ENCODE measurements at regions not wholly inside any gene's neighbourhood (a gene's known extent, or its start where the extent isn't known, plus 50 kb on each side); places are given as distances from the start of the nearest gene placed in this dataset.

- H2AFZ ChIP-seq (ENCODE audit: low read length), result no peak overlapping the region
- peaks cover 9% of the 10 kb centered on the region for H3K4me1 ChIP-seq (ENCODE audit: insufficient read depth, low read length, poor library complexity, severe bottlenecking)
- H3K27me3 ChIP-seq (ENCODE audit: insufficient read depth, low read length, poor library complexity, severe bottlenecking), result no peaks in the 10 kb centered on the region
- no peaks in the 10 kb centered on the region for H3K79me2 ChIP-seq (ENCODE audit: insufficient read depth, low read length)
- no peak overlapping the region for H3K9ac ChIP-seq (ENCODE audit: low read depth, low read length, poor library complexity, severe bottlenecking)
- H3F3A ChIP-seq (ENCODE audit: low read depth), result no peaks in the 10 kb centered on the region
- no peaks in the 10 kb centered on the region for H3K9me2 ChIP-seq (replicated peaks; ENCODE audit: low read depth, low read length)
- no peak for TF ChIP-seq EZH2phosphoT487 (IDR thresholded peaks at IDR 0.05; ENCODE audit: borderline replicate concordance)
- no peak for TF ChIP-seq CTCF (conservative IDR thresholded peaks at IDR 0.05; ENCODE audit: low read length)
- H3K4me3 ChIP-seq (ENCODE audit: low read length, poor library complexity, severe bottlenecking), result no peak overlapping the region
- H3K36me3 ChIP-seq (ENCODE audit: insufficient read depth, low read length), result no peaks in the 10 kb centered on the region
- H3K9me3 ChIP-seq (ENCODE audit: insufficient read depth, low read depth, low read length), result no peaks in the 10 kb centered on the region
- no peak overlapping the region for H3K4me2 ChIP-seq (ENCODE audit: low read depth, low read length, poor library complexity, severe bottlenecking)
- H4K20me1 ChIP-seq (ENCODE audit: insufficient read depth, low read length, poor library complexity, severe bottlenecking), result no peaks in the 10 kb centered on the region
These were observed 124.2 kb downstream of the ADSS2 start for GRCh38 chr1:244327533-244327932.

- Histone ChIP-seq H3K79me2 (ENCODE audit: insufficient read depth, low read length) (no peaks in the 10 kb centered on the region), H3K4me1 (ENCODE audit: insufficient read depth, low read length, poor library complexity, severe bottlenecking) (no peaks in the 10 kb centered on the region), H4K20me1 (ENCODE audit: insufficient read depth, low read length, poor library complexity, severe bottlenecking) (no peaks in the 10 kb centered on the region), H3K9me3 (ENCODE audit: insufficient read depth, low read depth, low read length) (no peaks in the 10 kb centered on the region), H2AFZ (ENCODE audit: low read length) (no peak overlapping the region), H3K27me3 (ENCODE audit: insufficient read depth, low read length, poor library complexity, severe bottlenecking) (no peaks in the 10 kb centered on the region), H3K4me2 (ENCODE audit: low read depth, low read length, poor library complexity, severe bottlenecking) (no peak overlapping the region), H3K9me2 (replicated peaks; ENCODE audit: low read depth, low read length) (no peaks in the 10 kb centered on the region), H3K36me3 (ENCODE audit: insufficient read depth, low read length) (no peaks in the 10 kb centered on the region), H3F3A (ENCODE audit: low read depth) (no peaks in the 10 kb centered on the region), H3K4me3 (ENCODE audit: low read length, poor library complexity, severe bottlenecking) (no peak overlapping the region), H3K9ac (ENCODE audit: low read depth, low read length, poor library complexity, severe bottlenecking) (no peak overlapping the region)
- TF ChIP-seq CTCF (conservative IDR thresholded peaks at IDR 0.05; ENCODE audit: low read length) (no peak), EZH2phosphoT487 (IDR thresholded peaks at IDR 0.05; ENCODE audit: borderline replicate concordance) (no peak)
These were observed 123.2 kb downstream of the ADSS2 start for GRCh38 chr1:244328476-244328875.

GRCh38 chr1:244329591-244330317 is 122.0 kb downstream of the ADSS2 start:
- no peaks in the 10 kb centered on the region for H3K9me3 ChIP-seq (ENCODE audit: insufficient read depth, low read depth, low read length)
- peaks cover 8% of the 10 kb centered on the region for H3K4me1 ChIP-seq (ENCODE audit: insufficient read depth, low read length, poor library complexity, severe bottlenecking)
- no peaks in the 10 kb centered on the region for H3K79me2 ChIP-seq (ENCODE audit: insufficient read depth, low read length)
- TF ChIP-seq EZH2phosphoT487 (IDR thresholded peaks at IDR 0.05; ENCODE audit: borderline replicate concordance) (no peak), CTCF (conservative IDR thresholded peaks at IDR 0.05; ENCODE audit: low read length) (no peak)
- H3K4me2 ChIP-seq (ENCODE audit: low read depth, low read length, poor library complexity, severe bottlenecking), result no peak overlapping the region
- H3K9ac ChIP-seq (ENCODE audit: low read depth, low read length, poor library complexity, severe bottlenecking), result no peak overlapping the region
- H3K36me3 ChIP-seq (ENCODE audit: insufficient read depth, low read length), result no peaks in the 10 kb centered on the region
- no peak overlapping the region for H3K4me3 ChIP-seq (ENCODE audit: low read length, poor library complexity, severe bottlenecking)
- H3K9me2 ChIP-seq (replicated peaks; ENCODE audit: low read depth, low read length), result no peaks in the 10 kb centered on the region
- no peaks in the 10 kb centered on the region for H4K20me1 ChIP-seq (ENCODE audit: insufficient read depth, low read length, poor library complexity, severe bottlenecking)
- H2AFZ ChIP-seq (ENCODE audit: low read length), result no peak overlapping the region
- no peaks in the 10 kb centered on the region for H3F3A ChIP-seq (ENCODE audit: low read depth)
- no peaks in the 10 kb centered on the region for H3K27me3 ChIP-seq (ENCODE audit: insufficient read depth, low read length, poor library complexity, severe bottlenecking)

Measured in Loucy (cell line).